Right lobe of liver (tissue), 6 donors: ENCODE measurements at regions not wholly inside any gene's neighbourhood (a gene's known extent, or its start where the extent isn't known, plus 50 kb on each side); places are given as distances from the start of the nearest gene placed in this dataset.

Experiments used
- ATAC-seq, 4 donors: fragments of 200-7000 bp; cut with Tn5 transposase; one replicate each; pipeline ENCODE4 v1.9.1; 2020; ENCODE audit warnings: mild to moderate bottlenecking in 4 of 4, moderate library complexity in 4 of 4
- DNase-seq, 3 donors: peaks; one replicate each; pipeline ENCODE4 v3.0.0-alpha.2; 2020
- H3K27ac ChIP-seq, 3 donors: fragments of 200-600 bp; one replicate each; pipeline ENCODE4 v1.8.0; 2022
- H3K27me3 ChIP-seq, 2 donors: fragments of 200-600 bp; one replicate each; pipeline ENCODE4 v1.8.0; 2022
- H3K36me3 ChIP-seq, 4 donors: fragments of 200-600 bp; sonication (generic) in 1 of 4; one replicate each; pipeline versions ENCODE4 v1.5.1 to v1.8.0; 2017 to 2022; ENCODE audit warnings: control low read depth in 1 of 4
- H3K4me1 ChIP-seq, 4 donors: fragments of 200-600 bp; sonication (generic) in 1 of 4; one replicate each; pipeline versions ENCODE4 v1.5.1 to v1.8.0; 2017 to 2022; ENCODE audit warnings: control low read depth in 1 of 4
- H3K4me3 ChIP-seq, 3 donors: fragments of 200-600 bp; one replicate each; pipeline ENCODE4 v1.8.0; 2022
- H3K9me3 ChIP-seq, 4 donors: fragments of 200-600 bp; sonication (generic) in 1 of 4; one replicate each; pipeline versions ENCODE4 v1.5.1 to v1.8.0; 2017 to 2022; ENCODE audit warnings: control low read depth in 1 of 4
- POLR2A ChIP-seq: fragments of 450-650 bp; IDR thresholded peaks from one replicate; pipeline ENCODE4 v1.6.1; 2017; ENCODE audit warnings: antibody characterized with exemption, mild to moderate bottlenecking
- WGBS: methylation state at CpG from one replicate; pipeline ENCODE4 v1.1.6; 2018; ENCODE audit warnings: low coverage, low lambda C conversion rate; ENCODE audit not compliant: insufficient coverage; ENCODE audit errors: missing lambda C conversion rate; 5-methylcytosine and 5-hydroxymethylcytosine counted together
- intact Hi-C, 2 donors: fragments of 100-400 bp; cut with DNase I; formaldehyde crosslinking; loops; one replicate each; pipeline versions ENCODE4 v1.11.2 to v1.14.1; 2022
- TF ChIP-seq, protein P1 (sequence below), 4 donors: fragments of 200-600 bp in 3 of 4; fragments of 450-650 bp in 1 of 4; IDR thresholded peaks; one replicate each; pipeline versions ENCODE4 v1.5.1 to v1.8.0; 2016 to 2022; ENCODE audit warnings: antibody characterized with exemption in 4 of 4, mild to moderate bottlenecking in 2 of 4
- donor health status: DM: no; HTN: yes; CAD: no.
- donor health status: DM: no; HTN: no; CAD: no.
- donor health status: DM: no; HTN: no; CAD: no.
- donor health status: DM: no; HTN: yes; CAD: no.
- donor health status: DM: no; HTN: yes; CAD: no.

- Histone ChIP-seq H3K27me3 (no peaks in the 10 kb centered on the region), H3K4me3 (no peak overlapping the region), H3K36me3 (no peaks in the 10 kb centered on the region), H3K27ac (peak overlapping the region in 2 of 3 donors; percentile 21 to 63), H3K9me3 (no peaks in the 10 kb centered on the region), H3K4me1 (no peaks in the 10 kb centered on the region)
- DNase-seq (peak in 1 of 3 donors; percentile 64), ATAC-seq (peak; percentile 71 to 86 (median 78))
- TF ChIP-seq, protein P1, sequence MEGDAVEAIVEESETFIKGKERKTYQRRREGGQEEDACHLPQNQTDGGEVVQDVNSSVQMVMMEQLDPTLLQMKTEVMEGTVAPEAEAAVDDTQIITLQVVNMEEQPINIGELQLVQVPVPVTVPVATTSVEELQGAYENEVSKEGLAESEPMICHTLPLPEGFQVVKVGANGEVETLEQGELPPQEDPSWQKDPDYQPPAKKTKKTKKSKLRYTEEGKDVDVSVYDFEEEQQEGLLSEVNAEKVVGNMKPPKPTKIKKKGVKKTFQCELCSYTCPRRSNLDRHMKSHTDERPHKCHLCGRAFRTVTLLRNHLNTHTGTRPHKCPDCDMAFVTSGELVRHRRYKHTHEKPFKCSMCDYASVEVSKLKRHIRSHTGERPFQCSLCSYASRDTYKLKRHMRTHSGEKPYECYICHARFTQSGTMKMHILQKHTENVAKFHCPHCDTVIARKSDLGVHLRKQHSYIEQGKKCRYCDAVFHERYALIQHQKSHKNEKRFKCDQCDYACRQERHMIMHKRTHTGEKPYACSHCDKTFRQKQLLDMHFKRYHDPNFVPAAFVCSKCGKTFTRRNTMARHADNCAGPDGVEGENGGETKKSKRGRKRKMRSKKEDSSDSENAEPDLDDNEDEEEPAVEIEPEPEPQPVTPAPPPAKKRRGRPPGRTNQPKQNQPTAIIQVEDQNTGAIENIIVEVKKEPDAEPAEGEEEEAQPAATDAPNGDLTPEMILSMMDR (IDR thresholded peaks at IDR 0.05), result no peak
- TF ChIP-seq POLR2A, result no peak
- WGBS, result 45% methylated on average over 8 of the region's 9 CpGs
- intact Hi-C loops, result no loop called here
Observed at GRCh38 chr3:194930377-194931204, 244.9 kb downstream of the FAM43A start.

DNA sequence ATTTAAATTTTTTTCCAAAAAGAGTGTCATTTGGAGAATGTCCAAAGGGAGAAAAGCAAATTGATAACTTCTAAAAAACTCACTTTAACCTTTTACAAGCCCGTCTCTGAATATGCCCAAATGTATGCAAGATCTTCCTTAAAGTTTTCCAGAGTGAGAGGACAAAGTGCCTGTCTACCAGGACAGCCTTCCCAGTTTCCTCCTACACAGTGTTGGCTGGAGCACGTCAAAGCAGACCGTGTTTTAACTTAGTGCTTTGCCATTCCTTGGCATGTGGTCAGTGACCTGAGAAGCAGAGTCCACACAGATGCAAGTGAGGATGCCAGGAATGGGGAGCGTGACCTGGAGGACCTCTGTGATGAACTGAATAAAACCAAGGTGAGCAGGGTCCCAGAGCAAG, 245.7 kb downstream of the FAM43A start:
- WGBS, result 66% methylated on average over 4 of the region's 4 CpGs
- H3K27ac ChIP-seq, result peak overlapping the region; percentile 21 to 63 (median 39)
- H3K4me1 ChIP-seq, result no peaks in the 10 kb centered on the region
- no peaks in the 10 kb centered on the region for H3K36me3 ChIP-seq
- H3K27me3 ChIP-seq, result no peaks in the 10 kb centered on the region
- ATAC-seq, result no peak
- H3K9me3 ChIP-seq, result no peaks in the 10 kb centered on the region
- intact Hi-C loops, result no loop called here
- no peak overlapping the region for H3K4me3 ChIP-seq
- TF ChIP-seq, protein P1 (IDR thresholded peaks at IDR 0.05), result no peak
- no peak for DNase-seq

GRCh38 chr3:194931865-194932264, 246.2 kb downstream of the FAM43A start:
- H3K4me1 ChIP-seq, result no peaks in the 10 kb centered on the region
- no peak overlapping the region for H3K4me3 ChIP-seq
- H3K9me3 ChIP-seq, result no peaks in the 10 kb centered on the region
- ATAC-seq (no peak), DNase-seq (no peak)
- WGBS, result 75% methylated on average over 2 of the region's 2 CpGs
- H3K27ac ChIP-seq, result peak overlapping the region in 2 of 3 donors; percentile 39 to 63
- intact Hi-C loops, result no loop called here
- TF ChIP-seq, protein P1 (IDR thresholded peaks at IDR 0.05), result no peak
- no peak for TF ChIP-seq POLR2A
- no peaks in the 10 kb centered on the region for H3K27me3 ChIP-seq
- H3K36me3 ChIP-seq, result no peaks in the 10 kb centered on the region

DNA sequence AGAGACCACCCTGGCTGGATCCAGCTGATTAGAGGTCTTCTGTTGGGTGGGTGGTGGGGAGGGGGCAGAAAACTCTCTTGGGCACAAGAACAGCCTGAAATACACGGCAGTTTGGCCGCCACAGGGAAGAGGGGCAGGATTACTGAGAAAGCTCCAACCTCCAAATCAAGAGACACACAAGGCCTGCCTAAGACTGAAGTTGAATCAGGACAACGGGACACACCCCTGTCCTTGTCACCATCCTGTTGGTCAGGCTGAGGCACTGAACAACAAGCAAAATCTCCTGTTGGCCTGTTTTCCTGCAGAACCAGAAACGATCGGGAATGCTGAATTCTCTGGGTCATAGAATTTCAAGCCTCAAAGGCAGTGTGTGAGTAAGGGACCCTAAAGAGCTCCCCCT, 247.8 kb downstream of the FAM43A start:
- intact Hi-C loops, result no loop called here
- WGBS, result 66% methylated on average over 3 of the region's 5 CpGs

More for the DNA sequence above, 247.8 kb downstream of the FAM43A start:
- H3K27ac ChIP-seq, result no peak overlapping the region
- H3K27me3 ChIP-seq, result no peaks in the 10 kb centered on the region
- DNase-seq, result no peak
- no peak for TF ChIP-seq POLR2A
- TF ChIP-seq, protein P1 (IDR thresholded peaks at IDR 0.05), result no peak
- H3K4me1 ChIP-seq, result no peaks in the 10 kb centered on the region
- no peak for ATAC-seq
- no peaks in the 10 kb centered on the region for H3K36me3 ChIP-seq
- no peak overlapping the region for H3K4me3 ChIP-seq
- H3K9me3 ChIP-seq, result no peaks in the 10 kb centered on the region
